GM21737 (cell line): ENCODE measurements at regions not wholly inside any gene's neighbourhood (a gene's known extent, or its start where the extent isn't known, plus 50 kb on each side); places are given as distances from the start of the nearest gene placed in this dataset.

Source experiments
- ATAC-seq: cut with Tn5 transposase; IDR thresholded peaks from one replicate; pipeline ENCODE4 v1.9.1; 2021; ENCODE audit warnings: mild to moderate bottlenecking, moderate library complexity; ENCODE audit not compliant: unreplicated experiment

DNA sequence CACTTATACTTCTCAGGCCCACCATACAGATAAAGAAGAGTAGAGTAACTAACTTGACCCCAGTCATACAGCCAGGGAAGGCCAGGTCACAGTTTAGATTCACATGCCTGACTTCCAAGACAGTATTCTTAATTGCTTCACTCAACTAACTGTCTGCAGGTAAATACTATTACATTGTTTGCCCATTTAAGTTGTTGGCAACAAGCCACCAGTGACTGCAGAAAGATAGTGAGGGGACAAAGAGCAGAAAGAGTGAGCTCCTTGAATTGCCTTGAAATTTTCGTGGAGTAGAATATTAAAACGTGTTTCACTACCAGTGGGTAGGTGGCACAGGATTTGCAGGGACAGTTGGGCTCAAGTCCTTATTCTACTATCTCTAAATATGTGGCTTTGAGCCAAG lies 146.3 kb upstream of the RMST start:
- ATAC-seq, result no peak

DNA sequence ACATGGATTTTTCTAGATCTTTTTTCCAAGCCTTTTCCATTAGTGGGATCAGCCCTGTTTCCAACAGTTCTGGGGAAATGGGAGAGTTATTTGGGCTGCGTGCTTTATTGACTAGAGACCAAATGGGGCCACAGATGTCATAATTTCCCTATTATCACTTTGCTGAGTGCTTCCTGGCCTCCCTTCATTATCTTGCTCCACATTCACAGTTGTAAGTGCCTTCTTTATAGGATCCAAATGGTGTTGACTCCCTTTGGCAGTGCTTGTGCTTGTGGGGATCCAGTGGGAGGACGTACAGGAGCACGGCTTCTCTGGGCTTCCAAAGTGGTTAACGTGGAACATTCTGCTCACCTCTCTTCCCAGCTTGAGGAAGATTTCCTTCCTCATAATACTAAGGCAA lies 141.0 kb upstream of the RMST start:
- no peak for ATAC-seq

DNA sequence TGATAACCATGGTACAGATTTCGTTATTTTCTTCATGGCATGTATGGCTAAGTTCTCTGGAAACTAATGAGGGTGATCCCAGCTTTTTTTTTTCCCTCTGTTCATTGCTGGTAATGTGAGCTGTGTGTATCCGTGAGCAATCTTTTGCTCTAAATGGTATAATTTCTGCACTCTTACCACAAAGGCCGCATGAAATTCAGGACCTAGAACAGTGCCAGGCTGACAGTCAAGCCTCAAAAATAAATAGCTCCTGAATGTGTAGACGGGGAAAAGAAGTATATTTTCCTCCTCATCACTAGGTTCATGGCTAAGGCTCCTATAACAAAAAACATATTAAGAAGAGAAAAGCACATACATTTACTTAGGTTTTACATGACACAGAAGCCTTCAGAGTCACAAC lies 140.2 kb upstream of the RMST start:
- no peak for ATAC-seq

DNA sequence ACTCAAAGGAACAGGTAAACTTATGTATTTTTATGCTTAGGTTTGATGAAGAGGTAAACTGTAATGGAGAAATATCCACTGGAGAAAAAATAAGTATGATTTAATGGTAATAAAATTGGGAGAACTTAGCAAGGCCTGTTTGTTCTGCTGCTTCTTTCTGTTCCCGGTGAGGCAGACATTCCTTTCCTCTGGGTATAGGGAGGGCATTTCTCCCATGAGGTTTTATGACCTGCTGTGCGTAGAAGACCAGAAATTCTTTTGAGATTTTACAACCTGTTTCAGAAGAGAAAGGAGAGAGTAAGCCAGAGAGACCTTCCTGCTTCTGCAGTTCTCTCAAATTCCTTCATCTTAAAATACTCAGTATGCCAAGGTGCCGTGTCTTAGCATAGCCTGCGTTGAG lies 139.4 kb upstream of the RMST start:
- no peak for ATAC-seq

DNA sequence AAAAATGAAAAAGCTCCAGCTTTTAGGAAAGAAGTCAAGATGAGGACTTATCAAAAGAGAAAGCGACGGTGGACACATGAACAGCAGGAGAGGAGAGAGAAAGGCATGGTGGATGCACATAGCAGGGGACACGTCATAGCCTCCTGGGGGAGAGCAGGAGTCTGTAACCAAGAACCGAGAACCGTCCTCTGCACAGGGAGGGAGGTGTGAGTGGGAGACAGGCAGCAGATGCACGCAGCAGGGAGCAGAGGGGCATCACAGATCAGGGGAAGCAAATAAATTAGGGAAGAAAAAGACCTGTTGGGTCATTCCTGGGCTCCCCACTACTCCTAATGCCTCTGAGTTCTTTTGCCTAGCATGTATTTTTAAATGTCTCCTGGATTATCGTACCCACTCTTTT lies 138.1 kb upstream of the RMST start:
- no peak for ATAC-seq

DNA sequence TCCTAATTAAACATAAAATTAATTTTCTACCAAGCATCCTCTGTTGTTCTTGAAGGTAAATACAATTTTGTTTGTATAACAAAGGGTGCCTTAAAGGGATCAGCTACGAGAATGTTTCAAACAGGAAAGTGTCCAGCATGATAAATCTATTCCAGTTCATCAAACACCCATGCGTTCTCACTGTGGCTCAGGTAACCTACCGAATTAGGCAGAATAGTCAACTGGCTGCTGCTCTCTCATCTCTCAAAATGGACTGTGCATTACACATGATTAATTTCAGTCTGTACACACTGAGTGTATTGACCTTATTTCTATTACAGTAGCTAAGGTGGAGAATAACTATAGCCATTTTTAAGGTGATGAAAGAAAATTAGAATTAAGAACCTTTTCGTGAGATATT lies 127.5 kb upstream of the RMST start:
- ATAC-seq, result no peak

DNA sequence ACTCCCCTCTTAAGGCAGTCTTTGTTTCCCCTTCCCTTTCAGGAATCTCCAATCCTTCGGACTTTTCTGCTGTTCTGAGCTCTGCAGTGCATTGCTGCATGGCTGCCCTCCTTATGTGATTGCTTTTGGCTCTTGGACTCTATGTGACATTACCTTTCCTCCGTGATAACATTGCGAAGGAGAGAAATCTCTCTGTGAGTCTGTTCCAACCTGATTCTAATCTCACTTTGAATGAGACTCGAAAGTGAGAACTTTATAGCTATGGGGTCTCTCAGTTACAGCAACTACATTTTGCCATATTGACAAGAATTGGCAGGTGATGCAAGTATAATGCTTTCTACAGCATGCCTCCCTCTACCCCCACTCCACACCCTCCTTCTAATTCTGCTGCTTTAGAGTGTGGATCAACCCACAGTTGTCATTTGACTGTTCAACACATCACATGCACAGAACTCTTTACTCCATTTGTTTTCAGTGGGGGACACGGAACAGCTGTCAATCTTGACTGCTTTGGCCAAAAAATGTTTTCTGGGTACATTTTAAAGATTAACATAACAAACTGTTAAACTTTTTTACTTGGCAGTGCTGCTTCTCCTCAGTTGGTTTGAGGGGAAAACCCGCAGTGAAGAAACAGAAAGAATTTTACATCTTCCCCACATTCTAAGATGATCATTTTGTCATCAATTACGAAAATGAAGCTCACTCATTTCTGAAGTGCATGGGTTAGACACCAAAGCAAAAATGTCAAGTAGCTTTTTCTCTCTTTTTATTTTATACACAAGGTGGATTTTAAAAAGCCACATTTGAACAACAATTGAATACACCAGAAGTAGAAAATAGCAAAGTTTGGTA lies 125.5 kb upstream of the RMST start:
- ATAC-seq, result no peak

DNA sequence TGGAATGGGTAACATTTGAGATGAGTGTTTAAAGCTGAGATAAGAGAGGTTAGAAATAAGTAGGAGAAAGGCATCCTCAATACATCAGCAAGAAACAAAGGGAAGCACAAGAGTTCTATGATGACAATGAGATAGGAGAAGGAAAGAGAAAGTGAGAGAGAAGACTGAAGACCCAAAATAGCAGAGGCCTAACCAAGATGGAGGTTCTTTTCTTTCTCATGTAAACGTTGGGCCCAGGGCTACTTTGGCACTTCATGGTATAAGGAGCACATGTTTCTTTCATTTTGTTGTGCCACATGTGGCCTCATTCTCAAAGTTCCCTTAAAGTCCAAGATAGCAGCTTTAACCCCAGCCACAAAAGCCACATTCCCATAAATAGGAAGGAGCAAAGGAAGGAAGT lies 120.5 kb upstream of the RMST start:
- ATAC-seq, result no peak

DNA sequence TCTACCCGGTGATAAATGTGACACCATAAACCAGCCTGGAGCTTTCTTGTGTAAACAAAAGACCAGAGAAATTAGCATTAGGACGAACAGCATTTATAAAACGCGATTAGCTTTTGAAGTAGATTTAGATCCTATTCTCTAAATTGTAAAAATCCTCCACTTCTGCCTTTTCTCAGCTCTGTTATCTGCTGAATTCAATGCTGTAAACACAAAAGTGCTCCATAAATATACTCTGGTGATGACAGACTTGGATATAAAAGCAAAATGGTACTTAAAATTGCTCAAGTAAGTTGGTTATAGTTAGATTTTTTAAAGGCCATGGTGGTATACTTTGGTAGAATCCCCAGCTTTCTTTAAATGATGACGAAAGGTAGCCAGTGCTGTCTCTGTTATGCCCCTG lies 114.6 kb upstream of the RMST start:
- no peak for ATAC-seq

DNA sequence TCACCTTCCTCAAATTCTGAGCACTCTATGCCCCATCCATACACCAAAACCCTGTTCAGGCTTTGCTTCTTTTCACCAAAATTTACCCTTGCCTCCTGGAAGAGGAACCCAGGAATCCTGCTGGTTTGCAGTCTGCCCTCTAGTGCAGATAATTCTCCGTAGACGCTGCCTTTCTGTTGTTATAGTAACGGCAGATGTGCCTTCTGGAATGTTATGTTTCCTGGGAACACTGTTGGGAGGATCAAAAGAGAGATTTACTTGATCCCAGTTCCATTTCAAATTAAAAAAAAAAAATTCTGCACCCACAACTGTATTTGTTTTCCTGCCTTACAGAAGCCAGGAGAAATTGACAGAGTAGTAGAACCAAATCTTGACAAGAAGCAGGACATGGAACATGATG lies 104.2 kb upstream of the RMST start:
- ATAC-seq, result no peak

DNA sequence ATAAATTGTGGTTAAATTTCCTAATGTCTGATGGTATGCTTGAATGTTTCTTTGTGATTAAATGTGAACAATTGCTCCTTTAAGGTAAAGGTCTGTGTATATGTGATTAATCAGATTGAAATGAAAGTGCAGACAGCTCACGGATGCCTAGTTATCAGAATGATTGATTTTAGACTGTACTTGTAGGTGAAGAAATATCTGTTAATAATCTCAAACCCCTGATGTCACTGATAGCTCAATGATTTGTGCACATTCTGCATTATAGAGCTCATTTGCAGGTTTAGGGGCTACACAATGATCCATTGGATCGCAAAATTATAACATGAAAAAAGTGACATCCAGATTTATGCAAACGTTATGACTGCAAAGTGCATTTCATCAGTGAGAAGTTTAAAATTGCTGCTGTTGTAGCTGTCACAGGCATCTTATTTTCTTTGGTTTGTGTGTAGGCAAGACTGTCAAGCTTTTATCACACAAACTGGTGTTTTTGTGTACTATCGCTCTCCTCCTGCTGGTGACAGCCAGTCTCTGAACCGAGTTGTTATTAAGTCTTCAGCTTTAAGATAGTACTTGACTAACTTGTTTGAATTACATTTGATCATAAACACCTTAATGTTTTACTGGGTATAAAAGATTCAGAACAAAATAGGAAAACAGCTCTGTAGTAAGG lies 103.4 kb upstream of the RMST start:
- ATAC-seq, result no peak

DNA sequence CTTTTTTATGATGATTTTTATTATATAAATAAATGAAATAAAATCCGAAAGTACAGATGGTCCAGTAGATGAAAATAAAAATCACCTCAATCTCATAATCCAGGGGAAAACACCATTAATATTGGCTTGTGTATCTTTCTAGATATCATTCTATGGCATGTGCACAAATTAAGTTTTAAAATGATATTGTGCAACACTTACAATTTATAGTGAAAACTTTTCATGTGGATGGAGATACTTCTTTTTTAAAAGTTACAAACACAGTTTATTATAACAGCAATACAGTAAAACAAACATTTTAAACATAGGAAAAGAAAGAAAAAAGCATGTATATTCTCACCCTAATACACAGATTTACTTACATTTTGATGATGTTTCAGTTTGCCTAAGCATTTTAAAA lies 98.9 kb upstream of the RMST start:
- ATAC-seq, result no peak

DNA sequence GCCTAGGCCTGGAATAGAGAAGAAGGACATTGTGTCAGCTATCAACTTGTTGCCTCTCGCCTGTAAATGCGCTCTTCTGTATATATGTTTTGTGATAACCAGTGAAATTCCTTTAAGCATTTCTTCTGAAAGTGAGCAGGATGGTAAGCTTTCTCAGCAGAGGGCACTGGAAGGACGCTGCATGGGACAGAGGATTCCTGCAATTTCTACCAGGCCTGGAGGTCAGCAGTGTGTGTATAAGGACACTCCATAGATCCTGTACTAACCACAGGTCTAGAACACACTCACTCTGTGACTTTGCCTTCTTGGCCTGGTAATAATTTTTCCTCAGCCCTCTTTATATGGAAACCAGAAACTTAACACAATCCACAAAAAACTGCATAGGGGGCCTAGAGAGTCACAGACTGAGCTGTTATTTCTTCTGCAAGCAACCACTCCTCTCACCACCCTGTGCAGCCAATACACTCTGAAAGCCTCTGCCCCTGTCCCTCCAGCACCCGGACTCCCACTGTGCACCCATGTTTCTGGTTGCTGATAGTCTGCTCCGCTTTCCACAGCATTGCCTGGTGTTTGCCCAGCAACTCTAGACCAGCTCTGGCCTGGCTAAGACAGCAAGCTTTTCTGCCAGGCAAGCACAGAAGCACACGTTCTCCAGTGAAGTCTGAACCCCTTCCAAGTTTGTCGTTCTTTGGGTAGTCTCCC lies 94.0 kb upstream of the RMST start:
- no peak for ATAC-seq

DNA sequence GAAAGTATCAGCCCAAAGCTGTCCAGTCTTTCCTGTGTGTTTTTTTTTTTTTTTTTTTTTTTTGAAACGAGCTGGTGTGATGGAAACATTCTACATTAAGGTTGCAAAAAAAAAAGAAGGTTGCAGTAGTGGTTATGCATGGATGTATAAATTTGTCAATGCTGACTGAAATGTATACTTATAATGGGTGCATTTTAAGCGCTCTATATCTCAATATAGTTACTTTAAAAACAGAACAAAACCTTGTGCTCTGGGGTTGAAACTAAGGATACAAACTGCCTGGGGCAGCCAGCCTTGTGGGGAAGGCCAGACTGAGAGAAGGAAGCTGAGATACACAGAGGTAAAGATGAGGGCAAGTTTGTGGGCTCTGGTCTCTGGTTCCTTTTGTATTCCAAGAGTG lies 87.3 kb upstream of the RMST start:
- no peak for ATAC-seq

DNA sequence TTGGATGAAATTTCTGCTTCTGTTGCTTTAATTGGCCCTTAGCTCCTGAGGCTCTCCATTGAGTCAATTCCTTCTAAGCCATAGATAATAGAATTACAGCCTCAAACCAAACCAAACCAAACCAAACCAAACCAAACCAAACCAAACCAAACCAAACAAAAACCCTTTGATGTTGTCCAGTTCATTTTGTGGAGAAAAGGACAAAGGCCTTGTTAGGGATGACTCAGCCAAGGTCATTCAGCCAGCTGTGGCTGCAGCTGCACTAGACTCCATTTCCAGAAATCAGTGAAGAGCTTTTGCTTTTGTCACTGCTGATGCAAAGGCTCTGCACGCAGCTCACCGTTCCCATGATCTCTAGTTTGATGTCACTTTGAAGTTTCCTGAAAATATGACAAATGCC lies 82.2 kb upstream of the RMST start:
- no peak for ATAC-seq

DNA sequence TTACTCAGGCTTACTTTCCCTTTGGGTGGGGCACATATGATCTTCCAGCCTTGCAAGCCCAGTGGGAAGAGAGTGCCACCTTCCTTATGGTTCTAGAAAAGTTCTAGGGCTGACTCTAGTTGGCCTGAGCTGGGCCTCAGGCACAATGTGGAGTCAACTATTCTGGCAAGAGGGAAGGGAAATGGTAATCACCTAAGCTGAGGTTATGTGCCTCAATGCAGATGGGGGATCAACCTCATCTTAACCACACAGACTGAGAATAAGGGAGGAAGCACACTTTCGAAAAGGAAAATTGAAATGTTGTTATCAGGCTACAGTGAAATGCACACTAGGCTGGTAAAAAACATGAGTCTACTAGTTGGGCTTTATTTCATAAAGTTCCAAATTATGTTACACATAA lies 77.5 kb upstream of the RMST start:
- ATAC-seq, result no peak

DNA sequence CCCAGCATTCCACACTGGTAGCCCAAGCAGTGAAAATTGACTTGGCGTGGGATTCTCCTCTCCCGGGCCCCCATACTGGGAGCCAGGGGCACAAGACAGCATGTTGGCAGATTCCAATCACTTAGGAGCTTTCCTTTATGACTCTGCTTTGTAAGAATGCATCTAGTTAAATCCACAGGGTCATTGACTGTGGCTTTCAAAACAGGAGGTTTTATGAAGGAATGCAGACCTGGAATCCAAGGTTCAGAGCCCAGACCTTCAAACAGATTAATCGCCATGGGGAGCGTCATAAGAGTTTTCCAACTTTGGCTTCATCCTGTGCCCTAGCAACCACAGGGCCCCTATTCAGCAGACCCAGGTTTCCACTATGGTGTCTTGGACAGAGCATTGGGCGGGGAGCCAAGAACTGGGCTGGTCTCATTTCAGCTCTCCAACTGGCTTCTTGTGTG lies 76.4 kb upstream of the RMST start:
- no peak for ATAC-seq

DNA sequence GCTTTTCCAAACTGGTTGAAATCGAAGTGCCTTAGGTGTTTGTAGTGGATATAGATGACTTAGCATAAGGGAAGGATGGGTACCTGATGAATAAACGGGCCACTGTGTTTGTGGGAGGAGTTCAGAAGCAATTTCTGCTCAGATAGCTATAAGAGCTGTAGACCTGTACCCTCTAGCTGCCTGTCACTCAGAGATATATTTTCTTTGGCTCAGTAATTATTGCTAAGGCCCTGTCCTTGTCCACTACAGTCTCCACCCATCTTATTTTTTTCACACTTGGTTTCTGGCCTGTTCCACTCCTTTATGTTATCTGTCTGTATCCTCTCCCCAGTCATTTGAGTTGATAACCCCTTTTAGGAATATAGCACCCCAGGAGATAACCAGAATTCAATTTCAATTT lies 74.8 kb upstream of the RMST start:
- ATAC-seq, result no peak

DNA sequence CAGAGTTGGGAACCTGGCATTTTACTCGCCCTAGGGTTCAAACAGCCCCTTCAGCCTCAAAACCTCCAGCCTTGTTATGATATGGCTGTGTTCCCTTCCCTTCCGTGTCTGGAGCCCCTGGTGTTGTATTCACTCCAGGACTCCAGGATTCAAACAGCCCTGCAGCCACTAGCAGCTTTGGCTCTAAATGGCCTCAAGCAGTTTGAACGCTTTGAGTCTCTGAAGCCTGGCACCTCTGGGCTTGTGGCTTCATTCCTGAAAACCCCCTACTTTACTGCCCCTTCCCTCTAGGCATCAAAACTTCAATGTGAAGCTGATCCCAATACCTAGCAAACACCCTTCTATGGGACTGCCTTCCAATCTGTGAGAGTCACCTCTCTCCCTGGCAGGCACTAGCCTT lies 67.9 kb upstream of the RMST start:
- no peak for ATAC-seq

DNA sequence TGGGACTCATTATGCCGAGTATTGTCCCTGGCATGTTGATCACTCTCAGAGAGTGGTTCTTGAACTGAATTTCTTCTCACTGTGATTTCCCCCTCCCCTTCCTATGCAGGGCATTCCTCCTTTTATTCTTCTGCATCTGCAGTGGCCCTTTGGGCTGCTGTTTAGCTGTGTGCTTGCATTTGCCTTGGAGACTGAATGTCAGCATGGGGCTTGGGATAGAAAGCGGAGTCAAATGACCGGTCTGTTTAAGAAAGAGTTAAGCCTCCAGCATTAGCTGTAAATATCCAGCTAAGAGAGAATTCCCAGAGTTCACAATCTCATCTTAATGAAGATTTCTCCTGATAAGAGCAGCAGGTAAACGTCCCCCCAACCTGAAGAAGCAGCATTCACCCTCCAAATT lies 65.6 kb upstream of the RMST start:
- ATAC-seq, result no peak

DNA sequence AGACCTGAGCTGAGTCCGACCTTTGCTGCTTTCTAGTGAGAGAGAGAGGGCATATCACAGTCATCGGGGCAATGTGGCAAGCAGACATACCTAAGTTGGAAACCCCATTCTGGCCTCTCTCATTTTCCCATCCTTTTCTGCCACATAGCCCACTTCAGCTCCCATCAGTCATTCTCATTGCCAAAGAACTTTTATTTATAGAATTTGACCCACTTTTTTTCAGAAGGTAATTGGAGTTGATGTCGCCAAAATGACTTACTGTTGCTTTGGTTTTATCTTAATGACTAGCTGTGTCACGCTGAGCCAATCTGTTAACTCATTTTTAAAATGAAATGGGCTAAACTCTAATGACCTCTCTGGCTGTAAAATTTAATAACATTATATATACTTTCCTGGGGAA lies 63.9 kb upstream of the RMST start:
- no peak for ATAC-seq

DNA sequence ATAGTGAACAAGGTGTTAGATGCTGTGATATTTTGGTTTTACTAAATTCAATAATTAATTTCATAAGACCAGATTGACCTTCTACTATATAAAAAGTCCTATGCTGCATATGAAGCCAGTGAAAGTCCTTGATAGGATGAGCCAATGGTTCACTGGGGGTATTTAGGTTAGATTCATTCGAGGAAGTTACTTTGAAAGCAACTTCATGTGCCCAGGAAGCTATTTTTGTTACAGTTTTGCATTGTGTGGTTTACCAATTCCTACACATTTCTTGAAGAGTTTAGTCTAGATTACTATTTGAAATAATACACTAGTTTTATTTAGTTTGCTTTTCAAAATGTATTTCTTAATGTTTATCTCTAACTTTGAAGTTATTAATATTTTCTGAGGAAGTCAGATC lies 58.5 kb upstream of the RMST start:
- no peak for ATAC-seq
